ENCODE measurements at regions not wholly inside any gene's neighbourhood (a gene's known extent, or its start where the extent isn't known, plus 50 kb on each side); places are given as distances from the start of the nearest gene placed in this dataset.

- ATAC-seq (no peak), DNase-seq (ENCODE audit: low spot score) (no peak)
- H3K36me3 Mint-ChIP-seq (ENCODE audit: low read depth): no peaks in the 10 kb centered on the region
- no peak overlapping the region for H2AFZ ChIP-seq
- no peak overlapping the region for H3K4me3 ChIP-seq
- H3K27me3 Mint-ChIP-seq (ENCODE audit: insufficient read depth, low read depth, poor library complexity): peaks cover 4% of the 10 kb centered on the region
- no peaks in the 10 kb centered on the region for H3K36me3 ChIP-seq (ENCODE audit: insufficient read depth)
- no peaks in the 10 kb centered on the region for H4K20me1 ChIP-seq (replicated peaks; ENCODE audit: insufficient read depth)
- H3K79me2 ChIP-seq (replicated peaks; ENCODE audit: insufficient read depth): no peaks in the 10 kb centered on the region
- H3K4me3 Mint-ChIP-seq: no peak overlapping the region
- H3K4me2 ChIP-seq: no peak overlapping the region
- H3K27ac ChIP-seq (ENCODE audit: low read depth): no peak overlapping the region
- peaks cover 12% of the 10 kb centered on the region; the same call in 2 of the 3 replicates for H3K9me3 Mint-ChIP-seq
- H3K4me1 Mint-ChIP-seq: peaks cover 2% of the 10 kb centered on the region; the same call in 1 of the 3 replicates
- no peaks in the 10 kb centered on the region for H3K27me3 ChIP-seq (ENCODE audit: insufficient read depth)
- no peak overlapping the region for H3K27ac Mint-ChIP-seq
- H3K4me1 ChIP-seq (ENCODE audit: insufficient read depth): no peaks in the 10 kb centered on the region
- no peaks in the 10 kb centered on the region for H3F3A ChIP-seq (replicated peaks; ENCODE audit: low read depth)
- TF ChIP-seq EZH2 (IDR thresholded peaks at IDR 0.05; ENCODE audit: low read depth, unreplicated experiment) (no peak), CTCF (conservative IDR thresholded peaks at IDR 0.05; ENCODE audit: low read depth in 2 of 2) (no peak), STAT1 (IDR thresholded peaks at IDR 0.05; ENCODE audit: unreplicated experiment) (no peak), CREB1 (CRISPR knock-in tag; IDR thresholded peaks at IDR 0.05; ENCODE audit: low read depth) (no peak), JUNB (IDR thresholded peaks at IDR 0.05; ENCODE audit: unreplicated experiment) (no peak), ZNF331 (CRISPR knock-in tag; IDR thresholded peaks at IDR 0.05; ENCODE audit: low read depth) (no peak), NANOG (IDR thresholded peaks at IDR 0.05; ENCODE audit: borderline replicate concordance) (no peak), ETS1 (IDR thresholded peaks at IDR 0.05) (no peak), REST (IDR thresholded peaks at IDR 0.05; ENCODE audit: unreplicated experiment) (no peak), ZNF114 (CRISPR knock-in tag; IDR thresholded peaks at IDR 0.05) (no peak), POLR2AphosphoS5 (IDR thresholded peaks at IDR 0.05; ENCODE audit: low read depth) (no peak), EZH2phosphoT487 (IDR thresholded peaks at IDR 0.05; ENCODE audit: unreplicated experiment) (no peak), ZNF462 (CRISPR knock-in tag; IDR thresholded peaks at IDR 0.05) (no peak)
- no peaks in the 10 kb centered on the region for H3K9me2 ChIP-seq (ENCODE audit: insufficient read depth)
These were observed 303.6 kb downstream of the NDUFA10 start for GRCh38 chr2:239721531-239721930.
